ENCODE measurements at regions not wholly inside any gene's neighbourhood (a gene's known extent, or its start where the extent isn't known, plus 50 kb on each side); places are given as distances from the start of the nearest gene placed in this dataset.
"Not testable (repeated sequence)": the region's sequence is repeated elsewhere in the genome, so short reads cannot be mapped to it uniquely, and the experiment has no call there.

DNA sequence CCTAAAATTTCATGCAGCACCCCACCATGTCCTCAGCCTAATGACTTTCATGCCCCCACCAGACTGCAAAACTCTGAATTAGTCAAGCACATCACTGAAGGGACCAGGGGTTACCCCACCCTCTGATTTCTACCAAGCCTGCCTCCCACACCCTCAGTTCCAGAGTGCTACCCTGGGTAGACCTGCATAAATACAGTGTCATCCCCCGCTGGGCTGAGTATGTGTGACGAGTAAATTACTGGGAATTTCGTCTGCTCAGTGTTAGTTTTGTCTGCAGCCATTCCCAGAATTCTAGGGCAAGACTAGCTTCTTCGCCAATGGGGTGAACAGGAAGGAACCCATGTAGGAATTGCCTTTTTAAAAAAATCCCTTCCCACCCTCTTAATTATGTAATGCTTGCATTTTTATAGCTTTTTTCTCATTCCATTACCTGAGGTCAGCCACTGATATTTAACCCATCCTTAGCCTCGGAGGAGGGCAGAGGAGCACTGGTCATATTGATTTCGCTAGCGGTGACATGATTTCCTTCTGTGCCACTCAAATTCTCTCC lies 837.5 kb upstream of the DEFB115 start:
- TF ChIP-seq, protein P1, sequence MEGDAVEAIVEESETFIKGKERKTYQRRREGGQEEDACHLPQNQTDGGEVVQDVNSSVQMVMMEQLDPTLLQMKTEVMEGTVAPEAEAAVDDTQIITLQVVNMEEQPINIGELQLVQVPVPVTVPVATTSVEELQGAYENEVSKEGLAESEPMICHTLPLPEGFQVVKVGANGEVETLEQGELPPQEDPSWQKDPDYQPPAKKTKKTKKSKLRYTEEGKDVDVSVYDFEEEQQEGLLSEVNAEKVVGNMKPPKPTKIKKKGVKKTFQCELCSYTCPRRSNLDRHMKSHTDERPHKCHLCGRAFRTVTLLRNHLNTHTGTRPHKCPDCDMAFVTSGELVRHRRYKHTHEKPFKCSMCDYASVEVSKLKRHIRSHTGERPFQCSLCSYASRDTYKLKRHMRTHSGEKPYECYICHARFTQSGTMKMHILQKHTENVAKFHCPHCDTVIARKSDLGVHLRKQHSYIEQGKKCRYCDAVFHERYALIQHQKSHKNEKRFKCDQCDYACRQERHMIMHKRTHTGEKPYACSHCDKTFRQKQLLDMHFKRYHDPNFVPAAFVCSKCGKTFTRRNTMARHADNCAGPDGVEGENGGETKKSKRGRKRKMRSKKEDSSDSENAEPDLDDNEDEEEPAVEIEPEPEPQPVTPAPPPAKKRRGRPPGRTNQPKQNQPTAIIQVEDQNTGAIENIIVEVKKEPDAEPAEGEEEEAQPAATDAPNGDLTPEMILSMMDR (IDR thresholded peaks at IDR 0.05) = not testable (repeated sequence)
- TF ChIP-seq POLR2A (IDR thresholded peaks at IDR 0.05) = not testable (repeated sequence)
